ENCODE measurements at regions not wholly inside any gene's neighbourhood (a gene's known extent, or its start where the extent isn't known, plus 50 kb on each side); places are given as distances from the start of the nearest gene placed in this dataset.

- no peak overlapping the region for H3K27ac ChIP-seq (ENCODE audit: low read depth in 2 of 2, low read length in 1 of 2)
- ChIA-PET CTCF (no interaction called here), POLR2A (no interaction called here)
- no peaks in the 10 kb centered on the region for H3K9me2 ChIP-seq
- no peaks in the 10 kb centered on the region for H4K20me1 ChIP-seq (ENCODE audit: insufficient read depth)
- H3K79me2 ChIP-seq (ENCODE audit: insufficient read depth), result no peaks in the 10 kb centered on the region
- no peak for TF ChIP-seq RXRA (IDR thresholded peaks at IDR 0.05; ENCODE audit: borderline replicate concordance, low read depth)
- TF ChIP-seq REST (IDR thresholded peaks at IDR 0.05; ENCODE audit: low read depth, low read length), result no peak
- no peak for TF ChIP-seq SMC3 (IDR thresholded peaks at IDR 0.05; ENCODE audit: low read depth, low read length)
- no peak for TF ChIP-seq EP300 (IDR thresholded peaks at IDR 0.05; ENCODE audit: borderline replicate concordance in 1 of 2, low read depth in 1 of 2, low read length in 1 of 2)
- DNase-seq, result no peak
- H3K4me2 ChIP-seq, result no peak overlapping the region
- no peak overlapping the region for H3K9ac ChIP-seq
- no peaks in the 10 kb centered on the region for H3F3A ChIP-seq (replicated peaks; ENCODE audit: insufficient read depth)
- H3K9me3 ChIP-seq, result no peaks in the 10 kb centered on the region
- no peaks in the 10 kb centered on the region for H3K36me3 ChIP-seq (replicated peaks in 1 of 2; ENCODE audit: control insufficient read depth in 1 of 2, insufficient read depth in 2 of 2, low read length in 1 of 2)
- no peaks in the 10 kb centered on the region for H3K27me3 ChIP-seq (ENCODE audit: insufficient read depth)
- no peak overlapping the region for H2AFZ ChIP-seq (ENCODE audit: low read depth)
- no peaks in the 10 kb centered on the region for H3K4me1 ChIP-seq (ENCODE audit: control insufficient read depth in 1 of 2, insufficient read depth in 2 of 2, low read depth in 1 of 2, low read length in 1 of 2)
- H3K4me3 ChIP-seq (ENCODE audit: low read depth in 2 of 2, low read length in 1 of 2), result no peak overlapping the region
- 77% methylated on average over 3 of the region's 3 CpGs for WGBS (ENCODE audit: low lambda C conversion rate)
These were observed 114.2 kb upstream of the EEA1 start for GRCh38 chr12:93043192-93043876.

GRCh38 chr12:93043877-93044209 lies 114.7 kb upstream of the EEA1 start:
- H3K27me3 ChIP-seq (ENCODE audit: insufficient read depth), result no peaks in the 10 kb centered on the region
- H3K9ac ChIP-seq, result no peak overlapping the region
- H3K9me3 ChIP-seq, result no peaks in the 10 kb centered on the region
- no peak overlapping the region for H3K27ac ChIP-seq (ENCODE audit: low read depth in 2 of 2, low read length in 1 of 2)
- 71% methylated on average over 3 of the region's 3 CpGs for WGBS (ENCODE audit: low lambda C conversion rate)
- no peaks in the 10 kb centered on the region for H4K20me1 ChIP-seq (ENCODE audit: insufficient read depth)
- ChIA-PET POLR2A (no interaction called here), CTCF (no interaction called here)
- H3K4me3 ChIP-seq (ENCODE audit: low read depth in 2 of 2, low read length in 1 of 2), result no peak overlapping the region
- H2AFZ ChIP-seq (ENCODE audit: low read depth), result no peak overlapping the region
- H3K79me2 ChIP-seq (ENCODE audit: insufficient read depth), result no peaks in the 10 kb centered on the region
- H3K4me2 ChIP-seq, result no peak overlapping the region
- no peaks in the 10 kb centered on the region for H3K36me3 ChIP-seq (replicated peaks in 1 of 2; ENCODE audit: control insufficient read depth in 1 of 2, insufficient read depth in 2 of 2, low read length in 1 of 2)
- H3K4me1 ChIP-seq (ENCODE audit: control insufficient read depth in 1 of 2, insufficient read depth in 2 of 2, low read depth in 1 of 2, low read length in 1 of 2), result no peaks in the 10 kb centered on the region
- H3K9me2 ChIP-seq, result no peaks in the 10 kb centered on the region
- DNase-seq, result no peak
- no peaks in the 10 kb centered on the region for H3F3A ChIP-seq (replicated peaks; ENCODE audit: insufficient read depth)
- no peak for TF ChIP-seq ZBTB33 (IDR thresholded peaks at IDR 0.05; ENCODE audit: borderline replicate concordance, low read depth)
- no peak for TF ChIP-seq GABPA (IDR thresholded peaks at IDR 0.05; ENCODE audit: low read depth)
- no peak for TF ChIP-seq EZH2phosphoT487 (IDR thresholded peaks at IDR 0.05; ENCODE audit: borderline replicate concordance, low read depth)
- no peak for TF ChIP-seq YY1 (IDR thresholded peaks at IDR 0.05; ENCODE audit: low read depth)
- TF ChIP-seq, protein P1, sequence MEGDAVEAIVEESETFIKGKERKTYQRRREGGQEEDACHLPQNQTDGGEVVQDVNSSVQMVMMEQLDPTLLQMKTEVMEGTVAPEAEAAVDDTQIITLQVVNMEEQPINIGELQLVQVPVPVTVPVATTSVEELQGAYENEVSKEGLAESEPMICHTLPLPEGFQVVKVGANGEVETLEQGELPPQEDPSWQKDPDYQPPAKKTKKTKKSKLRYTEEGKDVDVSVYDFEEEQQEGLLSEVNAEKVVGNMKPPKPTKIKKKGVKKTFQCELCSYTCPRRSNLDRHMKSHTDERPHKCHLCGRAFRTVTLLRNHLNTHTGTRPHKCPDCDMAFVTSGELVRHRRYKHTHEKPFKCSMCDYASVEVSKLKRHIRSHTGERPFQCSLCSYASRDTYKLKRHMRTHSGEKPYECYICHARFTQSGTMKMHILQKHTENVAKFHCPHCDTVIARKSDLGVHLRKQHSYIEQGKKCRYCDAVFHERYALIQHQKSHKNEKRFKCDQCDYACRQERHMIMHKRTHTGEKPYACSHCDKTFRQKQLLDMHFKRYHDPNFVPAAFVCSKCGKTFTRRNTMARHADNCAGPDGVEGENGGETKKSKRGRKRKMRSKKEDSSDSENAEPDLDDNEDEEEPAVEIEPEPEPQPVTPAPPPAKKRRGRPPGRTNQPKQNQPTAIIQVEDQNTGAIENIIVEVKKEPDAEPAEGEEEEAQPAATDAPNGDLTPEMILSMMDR (IDR thresholded peaks at IDR 0.05), result no peak
- TF ChIP-seq CHD2 (IDR thresholded peaks at IDR 0.05; ENCODE audit: low read length, partially characterized antibody), result no peak
- no peak for TF ChIP-seq TEAD4 (IDR thresholded peaks at IDR 0.05; ENCODE audit: borderline replicate concordance, insufficient read depth)
- no peak for TF ChIP-seq GATA2 (CRISPR knock-in tag; IDR thresholded peaks at IDR 0.05)
- TF ChIP-seq NFIC (IDR thresholded peaks at IDR 0.05; ENCODE audit: borderline replicate concordance), result no peak
- TF ChIP-seq ELF1 (IDR thresholded peaks at IDR 0.05), result no peak
- TF ChIP-seq SMC3 (IDR thresholded peaks at IDR 0.05; ENCODE audit: low read depth, low read length), result no peak
- TF ChIP-seq EP300 (IDR thresholded peaks at IDR 0.05; ENCODE audit: borderline replicate concordance in 1 of 2, low read depth in 1 of 2, low read length in 1 of 2), result no peak
- no peak for TF ChIP-seq MAX (IDR thresholded peaks at IDR 0.05; ENCODE audit: low read depth)
- TF ChIP-seq RAD21 (IDR thresholded peaks at IDR 0.05; ENCODE audit: low read length), result no peak
- TF ChIP-seq JUND (IDR thresholded peaks at IDR 0.05), result no peak
- TF ChIP-seq, protein P2, sequence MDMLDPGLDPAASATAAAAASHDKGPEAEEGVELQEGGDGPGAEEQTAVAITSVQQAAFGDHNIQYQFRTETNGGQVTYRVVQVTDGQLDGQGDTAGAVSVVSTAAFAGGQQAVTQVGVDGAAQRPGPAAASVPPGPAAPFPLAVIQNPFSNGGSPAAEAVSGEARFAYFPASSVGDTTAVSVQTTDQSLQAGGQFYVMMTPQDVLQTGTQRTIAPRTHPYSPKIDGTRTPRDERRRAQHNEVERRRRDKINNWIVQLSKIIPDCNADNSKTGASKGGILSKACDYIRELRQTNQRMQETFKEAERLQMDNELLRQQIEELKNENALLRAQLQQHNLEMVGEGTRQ (IDR thresholded peaks at IDR 0.05; ENCODE audit: borderline replicate concordance, low read depth, low read length), result no peak

All from SK-N-SH (cell line).